H9 (cell line): ENCODE measurements at regions not wholly inside any gene's neighbourhood (a gene's known extent, or its start where the extent isn't known, plus 50 kb on each side); places are given as distances from the start of the nearest gene placed in this dataset.

Experiments
- DNase-seq: peaks from one replicate; pipeline ENCODE4 v3.0.0-alpha.2; 2017
- H2AFZ ChIP-seq: one replicate; pipeline ENCODE4 v1.6.1; 2013; ENCODE audit warnings: mild to moderate bottlenecking, low read length, control low read depth, moderate library complexity
- H2AK5ac ChIP-seq: 2 replicates; pipeline ENCODE4 v1.6.1; 2013; ENCODE audit warnings: low read length, control low read depth, mixed read lengths; ENCODE audit not compliant: insufficient read length
- H2BK120ac ChIP-seq: one replicate; pipeline ENCODE4 v1.6.1; 2013; ENCODE audit warnings: low read depth, mild to moderate bottlenecking, low read length, control low read depth, inconsistent platforms; ENCODE audit not compliant: poor library complexity, severe bottlenecking
- H2BK12ac ChIP-seq: 2 replicates; pipeline ENCODE4 v1.6.1; 2013; ENCODE audit warnings: low read length, control low read depth, mixed read lengths, low read depth; ENCODE audit not compliant: insufficient read length
- H2BK15ac ChIP-seq: 2 replicates; pipeline ENCODE4 v1.6.1; 2013; ENCODE audit warnings: low read depth, low read length, control low read depth
- H2BK20ac ChIP-seq: one replicate; pipeline ENCODE4 v1.6.1; 2013; ENCODE audit warnings: low read depth, mild to moderate bottlenecking, low read length, control low read depth, inconsistent platforms; ENCODE audit not compliant: poor library complexity, severe bottlenecking
- H2BK5ac ChIP-seq: 2 replicates; pipeline ENCODE4 v1.6.1; 2013; ENCODE audit warnings: low read length, control low read depth, mixed read lengths; ENCODE audit not compliant: insufficient read length
- H3K14ac ChIP-seq: 2 replicates; pipeline ENCODE4 v1.6.1; 2013; ENCODE audit warnings: low read length, control low read depth; ENCODE audit not compliant: insufficient read depth
- H3K18ac ChIP-seq: 2 replicates; pipeline ENCODE4 v1.6.1; 2013; ENCODE audit warnings: low read depth, mild to moderate bottlenecking, mixed read lengths, low read length, control low read depth; ENCODE audit not compliant: insufficient read length
- H3K23ac ChIP-seq: 2 replicates; pipeline ENCODE4 v1.6.1; 2013; ENCODE audit warnings: low read length, control low read depth, mixed read lengths, low read depth; ENCODE audit not compliant: insufficient read length
- H3K23me2 ChIP-seq: 2 replicates; pipeline ENCODE4 v1.6.1; 2013; ENCODE audit warnings: low read depth, mild to moderate bottlenecking, mixed read lengths, low read length, control low read depth; ENCODE audit not compliant: insufficient read length, poor library complexity, severe bottlenecking
- H3K27ac ChIP-seq: 2 replicates; pipeline ENCODE4 v1.5.1; 2013; ENCODE audit warnings: low read length, control low read depth, mixed read lengths, low read depth; ENCODE audit not compliant: insufficient read length
- H3K27me3 ChIP-seq: 2 replicates; pipeline ENCODE4 v1.6.1; 2013; ENCODE audit warnings: low read length, control low read depth, inconsistent platforms; ENCODE audit not compliant: insufficient read depth
- H3K4ac ChIP-seq: 2 replicates; pipeline ENCODE4 v1.6.1; 2013; ENCODE audit warnings: low read depth, mild to moderate bottlenecking, control low read depth, inconsistent platforms, low read length, moderate library complexity
- H3K4me1 ChIP-seq: 2 replicates; pipeline ENCODE4 v1.6.1; 2013; ENCODE audit warnings: low read length, control low read depth, inconsistent platforms; ENCODE audit not compliant: insufficient read depth
- H3K4me2 ChIP-seq: 2 replicates; pipeline ENCODE4 v1.6.1; 2013; ENCODE audit warnings: low read length, control low read depth, mixed read lengths; ENCODE audit not compliant: insufficient read length, insufficient read depth
- H3K56ac ChIP-seq: 2 replicates; pipeline ENCODE4 v1.6.1; 2013; ENCODE audit warnings: low read depth, mild to moderate bottlenecking, mixed read lengths, low read length, control low read depth; ENCODE audit not compliant: insufficient read length
- H3K79me1 ChIP-seq: 2 replicates; pipeline ENCODE4 v1.6.1; 2013; ENCODE audit warnings: low read depth, mild to moderate bottlenecking, moderate library complexity, low read length, control low read depth, inconsistent platforms; ENCODE audit not compliant: insufficient read depth, poor library complexity, severe bottlenecking
- H3K79me2 ChIP-seq: 2 replicates; pipeline ENCODE4 v1.6.1; 2013; ENCODE audit warnings: low read length, control low read depth, inconsistent platforms; ENCODE audit not compliant: insufficient read depth
- H3K9ac ChIP-seq: 2 replicates; pipeline ENCODE4 v1.6.1; 2013; ENCODE audit warnings: low read length, control low read depth, mixed read lengths; ENCODE audit not compliant: insufficient read length; ENCODE audit errors: extremely low read depth
- H3K9me3 ChIP-seq: one replicate; pipeline ENCODE4 v1.6.1; 2013; ENCODE audit warnings: low read depth, low read length, inconsistent platforms; ENCODE audit not compliant: control insufficient read depth
- H3T11ph ChIP-seq: one replicate; pipeline ENCODE4 v1.6.1; 2013; ENCODE audit warnings: mild to moderate bottlenecking, low read length, control low read depth, inconsistent platforms
- H4K20me1 ChIP-seq: one replicate; pipeline ENCODE4 v1.6.1; 2013; ENCODE audit not compliant: control insufficient read depth, insufficient read length, insufficient read depth
- H4K5ac ChIP-seq: 2 replicates; pipeline ENCODE4 v1.6.1; 2013; ENCODE audit warnings: low read depth, mild to moderate bottlenecking, mixed read lengths, low read length, control low read depth; ENCODE audit not compliant: insufficient read length
- H4K8ac ChIP-seq: replicated peaks from 2 replicates; pipeline ENCODE4 v1.6.1; 2013; ENCODE audit warnings: low read length, control low read depth, mixed read lengths, low read depth; ENCODE audit not compliant: insufficient read length
- H4K91ac ChIP-seq: 2 replicates; pipeline ENCODE4 v1.6.1; 2013; ENCODE audit warnings: low read depth, mild to moderate bottlenecking, moderate library complexity, mixed read lengths, low read length, control low read depth; ENCODE audit not compliant: insufficient read length
- H3K27ac Mint-ChIP-seq, 3 experiments: 2 replicates in 2 of 3; 3 replicates in 1 of 3; pipeline ENCODE4 v1.8.0; 2020 to 2021; ENCODE audit warnings: mixed read lengths in 3 of 3, mild to moderate bottlenecking in 1 of 3, moderate library complexity in 1 of 3
- H3K27me3 Mint-ChIP-seq: 2 replicates; pipeline ENCODE4 v1.8.0; 2021; ENCODE audit warnings: low read depth, mild to moderate bottlenecking, moderate library complexity, mixed read lengths
- H3K36me3 Mint-ChIP-seq, 3 experiments: 2 replicates in 2 of 3; 3 replicates in 1 of 3; pipeline ENCODE4 v1.8.0; 2020 to 2021; ENCODE audit warnings: low read depth in 3 of 3, mixed read lengths in 3 of 3; ENCODE audit not compliant: insufficient read depth in 1 of 3
- H3K4me1 Mint-ChIP-seq, 2 experiments: 2 replicates each; pipeline ENCODE4 v1.8.0; 2020; ENCODE audit warnings: mixed read lengths in 2 of 2
- H3K4me3 Mint-ChIP-seq, 2 experiments: 2 replicates in 1 of 2; 3 replicates in 1 of 2; pipeline ENCODE4 v1.8.0; 2020 to 2021; ENCODE audit warnings: mild to moderate bottlenecking in 2 of 2, mixed read lengths in 2 of 2, moderate library complexity in 1 of 2
- H3K9me3 Mint-ChIP-seq, 2 experiments: 2 replicates in 1 of 2; 3 replicates in 1 of 2; pipeline ENCODE4 v1.8.0; 2020; ENCODE audit warnings: mild to moderate bottlenecking in 2 of 2, mixed read lengths in 2 of 2, moderate library complexity in 1 of 2
- WGBS: extraction: QIAGEN DNeasy Blood & Tissue Kit; methylation state at CpG from one replicate; pipeline ENCODE4 v1.1.7; 2013; ENCODE audit warnings: missing lambda C conversion rate, low lambda C conversion rate, mixed read lengths; ENCODE audit not compliant: insufficient read length; ENCODE audit errors: extremely low coverage; 5-methylcytosine and 5-hydroxymethylcytosine counted together
- TF ChIP-seq, protein P1 (sequence below): fragments of 200-600 bp; sonication (generic); conservative IDR thresholded peaks from 3 replicates; pipeline ENCODE4 v1.8.0; 2021; ENCODE audit warnings: antibody characterized with exemption, mild to moderate bottlenecking

DNA sequence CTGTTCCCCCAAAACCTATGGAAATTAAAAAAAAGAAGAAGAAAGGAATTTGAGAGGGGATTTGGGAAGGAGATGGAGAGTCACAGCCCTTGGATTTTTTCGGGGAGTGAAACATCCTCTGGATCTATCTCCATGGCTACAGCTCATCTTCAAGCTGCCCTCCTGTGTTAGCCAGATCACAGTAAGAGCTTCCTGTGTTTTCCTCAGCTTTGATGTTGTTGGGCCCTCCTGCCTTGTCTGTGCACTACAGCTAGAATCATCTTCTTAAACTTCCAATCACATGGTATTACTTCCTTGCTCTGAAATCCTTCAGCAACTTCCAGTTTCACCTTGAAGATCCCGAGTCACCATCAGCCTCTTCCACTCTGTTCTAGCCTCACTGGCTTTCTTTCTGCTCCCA is 207.8 kb upstream of the ZFP64 start:
- Mint-ChIP-seq H3K4me3 (no peak overlapping the region), H3K4me1 (no peaks in the 10 kb centered on the region), H3K27ac (no peak overlapping the region), H3K27me3 (peaks cover 3% of the 10 kb centered on the region; the same call in 1 of the 2 replicates), H3K9me3 (no peaks in the 10 kb centered on the region), H3K36me3 (no peaks in the 10 kb centered on the region)
- no peak overlapping the region for H3T11ph ChIP-seq
- H3K14ac ChIP-seq: no peak overlapping the region
- no peaks in the 10 kb centered on the region for H3K4me1 ChIP-seq
- H3K18ac ChIP-seq: no peak overlapping the region
- TF ChIP-seq, protein P1, sequence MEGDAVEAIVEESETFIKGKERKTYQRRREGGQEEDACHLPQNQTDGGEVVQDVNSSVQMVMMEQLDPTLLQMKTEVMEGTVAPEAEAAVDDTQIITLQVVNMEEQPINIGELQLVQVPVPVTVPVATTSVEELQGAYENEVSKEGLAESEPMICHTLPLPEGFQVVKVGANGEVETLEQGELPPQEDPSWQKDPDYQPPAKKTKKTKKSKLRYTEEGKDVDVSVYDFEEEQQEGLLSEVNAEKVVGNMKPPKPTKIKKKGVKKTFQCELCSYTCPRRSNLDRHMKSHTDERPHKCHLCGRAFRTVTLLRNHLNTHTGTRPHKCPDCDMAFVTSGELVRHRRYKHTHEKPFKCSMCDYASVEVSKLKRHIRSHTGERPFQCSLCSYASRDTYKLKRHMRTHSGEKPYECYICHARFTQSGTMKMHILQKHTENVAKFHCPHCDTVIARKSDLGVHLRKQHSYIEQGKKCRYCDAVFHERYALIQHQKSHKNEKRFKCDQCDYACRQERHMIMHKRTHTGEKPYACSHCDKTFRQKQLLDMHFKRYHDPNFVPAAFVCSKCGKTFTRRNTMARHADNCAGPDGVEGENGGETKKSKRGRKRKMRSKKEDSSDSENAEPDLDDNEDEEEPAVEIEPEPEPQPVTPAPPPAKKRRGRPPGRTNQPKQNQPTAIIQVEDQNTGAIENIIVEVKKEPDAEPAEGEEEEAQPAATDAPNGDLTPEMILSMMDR: no peak
- no peaks in the 10 kb centered on the region for H3K9me3 ChIP-seq
- no peak overlapping the region for H2BK120ac ChIP-seq
- H4K20me1 ChIP-seq: no peaks in the 10 kb centered on the region
- no peak overlapping the region for H2BK5ac ChIP-seq
- H3K79me2 ChIP-seq: no peaks in the 10 kb centered on the region
- no peak overlapping the region for H2AFZ ChIP-seq
- H3K23me2 ChIP-seq: no peaks in the 10 kb centered on the region
- no peak for DNase-seq
- H2AK5ac ChIP-seq: no peak overlapping the region
- H3K4me2 ChIP-seq: no peak overlapping the region
- no peak overlapping the region for H2BK12ac ChIP-seq
- no peak overlapping the region for H4K5ac ChIP-seq
- no peak overlapping the region for H4K91ac ChIP-seq
- no peak overlapping the region for H3K9ac ChIP-seq
- H4K8ac ChIP-seq: no peak overlapping the region
- no peak overlapping the region for H3K56ac ChIP-seq
- no peaks in the 10 kb centered on the region for H3K27me3 ChIP-seq
- no CpG with 5 or more reads among the region's 2 CpGs for WGBS
- H3K23ac ChIP-seq: no peak overlapping the region
- H3K4ac ChIP-seq: no peak overlapping the region
- no peak overlapping the region for H2BK20ac ChIP-seq
- H2BK15ac ChIP-seq: no peak overlapping the region
- H3K79me1 ChIP-seq: no peaks in the 10 kb centered on the region
- H3K27ac ChIP-seq: no peak overlapping the region
